GM20000 (cell line): ENCODE measurements at regions not wholly inside any gene's neighbourhood (a gene's known extent, or its start where the extent isn't known, plus 50 kb on each side); places are given as distances from the start of the nearest gene placed in this dataset.

Experiments used
- DNase-seq: peaks from one replicate; pipeline ENCODE4 v3.0.0; 2012; ENCODE audit warnings: low spot score
- CTCF ChIP-seq: IDR thresholded peaks from 2 replicates; pipeline ENCODE4 v1.5.1; 2012; ENCODE audit warnings: mild to moderate bottlenecking, control low read depth; ENCODE audit errors: extremely low read depth, missing control alignments

GRCh38 chr9:115350548-115350947, 232.6 kb upstream of the TNC start:
- no peak for TF ChIP-seq CTCF
- no peak for DNase-seq

GRCh38 chr9:115353681-115354080, 235.7 kb upstream of the TNC start:
- DNase-seq: no peak
- no peak for TF ChIP-seq CTCF

GRCh38 chr9:115357821-115358220, 239.9 kb upstream of the TNC start:
- no peak for TF ChIP-seq CTCF
- DNase-seq: no peak

GRCh38 chr9:115359017-115359780, 241.2 kb upstream of the TNC start:
- no peak for DNase-seq
- TF ChIP-seq CTCF: no peak

- TF ChIP-seq CTCF: no peak
- DNase-seq: no peak
Measured at GRCh38 chr9:115360122-115360521, 242.2 kb upstream of the TNC start.

- DNase-seq: no peak
- no peak for TF ChIP-seq CTCF
Measured at GRCh38 chr9:115362101-115362500, 244.1 kb upstream of the TNC start.

GRCh38 chr9:115362640-115363039, 244.7 kb upstream of the TNC start:
- no peak for DNase-seq
- no peak for TF ChIP-seq CTCF
